HFFc6 (cell line): ENCODE measurements at regions not wholly inside any gene's neighbourhood (a gene's known extent, or its start where the extent isn't known, plus 50 kb on each side); places are given as distances from the start of the nearest gene placed in this dataset.

Experiments used
- DNase-seq: peaks from one replicate; pipeline ENCODE4 v3.0.0-alpha.2; 2018
- H3K27ac Mint-ChIP-seq: 2 replicates; pipeline ENCODE4 v1.8.0; 2020; ENCODE audit warnings: mild to moderate bottlenecking, mixed read lengths
- H3K27me3 Mint-ChIP-seq: 2 replicates; pipeline ENCODE4 v1.8.0; 2021; ENCODE audit warnings: mild to moderate bottlenecking, moderate library complexity, mixed read lengths; ENCODE audit not compliant: insufficient read depth
- H3K36me3 Mint-ChIP-seq: 2 replicates; pipeline ENCODE4 v1.8.0; 2021; ENCODE audit warnings: low read depth, mixed read lengths
- H3K4me1 Mint-ChIP-seq: 2 replicates; pipeline ENCODE4 v1.8.0; 2020; ENCODE audit warnings: low read depth, mixed read lengths
- H3K4me3 Mint-ChIP-seq: 2 replicates; pipeline ENCODE4 v1.8.0; 2020; ENCODE audit warnings: mild to moderate bottlenecking, moderate library complexity, mixed read lengths
- H3K9me3 Mint-ChIP-seq: 2 replicates; pipeline ENCODE4 v1.8.0; 2020; ENCODE audit warnings: mild to moderate bottlenecking, mixed read lengths
- TF ChIP-seq, protein P1 (sequence below): fragments of 200-600 bp; sonication (generic); IDR thresholded peaks from 2 replicates; pipeline ENCODE4 v1.5.0; 2021; ENCODE audit warnings: antibody characterized with exemption, mild to moderate bottlenecking

DNA sequence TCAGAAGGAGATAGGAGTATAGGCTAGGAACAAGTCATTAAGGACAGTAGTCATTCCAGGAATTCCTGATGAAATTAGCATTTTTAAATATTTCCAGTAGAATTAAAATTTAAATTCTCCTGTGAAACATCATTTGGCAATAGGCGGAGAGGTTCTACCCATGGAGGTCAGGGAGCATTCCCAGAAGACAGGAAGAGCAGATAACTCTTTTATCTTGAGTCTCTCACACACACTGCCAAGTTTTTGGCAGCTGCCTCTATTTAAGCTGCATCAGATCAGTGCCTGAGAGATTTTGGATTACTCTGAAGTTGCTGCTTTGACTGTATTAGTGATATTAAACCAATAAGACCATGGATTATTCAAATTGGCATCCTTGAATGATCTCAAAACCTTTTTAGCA is 714.7 kb downstream of the EPHA4 start:
- no peak for DNase-seq
- H3K4me3 Mint-ChIP-seq = no peak overlapping the region
- TF ChIP-seq, protein P1, sequence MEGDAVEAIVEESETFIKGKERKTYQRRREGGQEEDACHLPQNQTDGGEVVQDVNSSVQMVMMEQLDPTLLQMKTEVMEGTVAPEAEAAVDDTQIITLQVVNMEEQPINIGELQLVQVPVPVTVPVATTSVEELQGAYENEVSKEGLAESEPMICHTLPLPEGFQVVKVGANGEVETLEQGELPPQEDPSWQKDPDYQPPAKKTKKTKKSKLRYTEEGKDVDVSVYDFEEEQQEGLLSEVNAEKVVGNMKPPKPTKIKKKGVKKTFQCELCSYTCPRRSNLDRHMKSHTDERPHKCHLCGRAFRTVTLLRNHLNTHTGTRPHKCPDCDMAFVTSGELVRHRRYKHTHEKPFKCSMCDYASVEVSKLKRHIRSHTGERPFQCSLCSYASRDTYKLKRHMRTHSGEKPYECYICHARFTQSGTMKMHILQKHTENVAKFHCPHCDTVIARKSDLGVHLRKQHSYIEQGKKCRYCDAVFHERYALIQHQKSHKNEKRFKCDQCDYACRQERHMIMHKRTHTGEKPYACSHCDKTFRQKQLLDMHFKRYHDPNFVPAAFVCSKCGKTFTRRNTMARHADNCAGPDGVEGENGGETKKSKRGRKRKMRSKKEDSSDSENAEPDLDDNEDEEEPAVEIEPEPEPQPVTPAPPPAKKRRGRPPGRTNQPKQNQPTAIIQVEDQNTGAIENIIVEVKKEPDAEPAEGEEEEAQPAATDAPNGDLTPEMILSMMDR = no peak
- no peaks in the 10 kb centered on the region for H3K27me3 Mint-ChIP-seq
- H3K4me1 Mint-ChIP-seq = peaks cover 5% of the 10 kb centered on the region
- no peaks in the 10 kb centered on the region for H3K36me3 Mint-ChIP-seq
- no peak overlapping the region for H3K27ac Mint-ChIP-seq
- H3K9me3 Mint-ChIP-seq = no peaks in the 10 kb centered on the region; the same call in 1 of the 2 replicates

DNA sequence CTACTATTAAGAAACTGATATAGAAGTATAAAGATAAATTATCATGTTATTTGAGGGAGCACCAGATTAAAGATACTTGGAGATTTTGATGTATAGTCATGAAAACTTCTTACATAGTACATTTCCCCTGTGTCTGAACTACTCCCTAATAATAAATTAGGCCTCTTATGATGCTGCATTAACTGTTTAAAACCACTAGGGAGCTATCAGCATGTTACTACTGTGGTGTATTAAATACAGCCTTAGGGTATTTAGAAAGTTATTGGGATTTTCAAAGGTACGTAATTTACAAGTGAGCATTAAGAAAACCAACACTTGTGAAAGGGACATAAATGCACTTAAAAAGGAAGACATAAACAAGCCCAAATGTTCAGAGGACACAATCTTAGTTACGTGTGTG is 714.0 kb downstream of the EPHA4 start:
- H3K9me3 Mint-ChIP-seq = no peaks in the 10 kb centered on the region; the same call in 1 of the 2 replicates
- H3K27ac Mint-ChIP-seq = no peak overlapping the region
- no peaks in the 10 kb centered on the region; the same call in 1 of the 2 replicates for H3K27me3 Mint-ChIP-seq
- H3K4me1 Mint-ChIP-seq = peaks cover 5% of the 10 kb centered on the region
- TF ChIP-seq, protein P1 = peak; percentile 22; the same call in 1 of the 2 replicates
- no peak for DNase-seq
- no peaks in the 10 kb centered on the region for H3K36me3 Mint-ChIP-seq
- H3K4me3 Mint-ChIP-seq = no peak overlapping the region

GRCh38 chr2:220871909-220872308 is 700.2 kb downstream of the EPHA4 start:
- TF ChIP-seq, protein P1 = no peak
- Mint-ChIP-seq H3K27ac (no peak overlapping the region), H3K9me3 (peaks cover 6% of the 10 kb centered on the region), H3K27me3 (no peaks in the 10 kb centered on the region), H3K4me1 (no peaks in the 10 kb centered on the region), H3K36me3 (no peaks in the 10 kb centered on the region; the same call in 1 of the 2 replicates), H3K4me3 (no peak overlapping the region)
- no peak for DNase-seq

DNA sequence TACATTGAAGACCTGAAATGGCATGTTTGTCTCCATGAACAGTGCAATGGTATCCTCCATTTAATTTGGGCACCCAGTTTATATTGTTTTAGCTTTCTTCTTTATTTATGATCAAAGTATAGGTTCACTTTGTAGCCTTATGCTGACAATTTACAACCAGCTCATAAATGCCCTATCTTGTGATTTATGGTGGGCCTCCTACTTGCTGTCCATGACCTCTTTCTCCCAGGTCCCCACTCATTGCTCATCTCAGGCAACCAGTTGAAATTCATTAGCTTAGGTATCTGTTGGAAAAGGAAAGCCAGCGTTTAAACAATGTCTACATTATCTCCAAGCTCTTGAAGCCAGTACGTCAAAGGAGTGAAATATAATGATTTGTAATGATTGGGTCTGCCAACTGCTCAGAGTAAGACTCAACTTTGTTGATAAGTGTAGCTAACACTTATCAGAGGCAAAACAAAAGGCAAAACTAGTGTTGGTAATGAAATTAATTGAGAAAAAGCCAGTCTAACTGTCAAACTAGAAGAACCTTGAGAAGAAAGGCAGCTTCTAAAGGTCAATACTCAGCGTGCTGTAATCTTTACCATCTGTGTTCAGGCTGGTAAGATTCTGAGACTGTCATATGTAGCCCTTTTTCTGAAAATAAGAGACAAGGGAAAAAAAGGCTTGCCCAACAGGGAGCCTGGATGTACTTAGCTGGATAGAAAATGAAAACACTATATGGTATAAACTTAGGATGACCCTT is 695.9 kb downstream of the EPHA4 start:
- H3K4me1 Mint-ChIP-seq = peaks cover 7% of the 10 kb centered on the region; the same call in 1 of the 2 replicates
- TF ChIP-seq, protein P1 = no peak
- no peaks in the 10 kb centered on the region; the same call in 1 of the 2 replicates for H3K9me3 Mint-ChIP-seq
- no peaks in the 10 kb centered on the region for H3K27me3 Mint-ChIP-seq
- DNase-seq = no peak
- no peak overlapping the region for H3K4me3 Mint-ChIP-seq
- H3K27ac Mint-ChIP-seq = no peak overlapping the region
- no peaks in the 10 kb centered on the region; the same call in 1 of the 2 replicates for H3K36me3 Mint-ChIP-seq

- no peak for DNase-seq
- TF ChIP-seq, protein P1 = no peak
- Mint-ChIP-seq H3K9me3 (no peaks in the 10 kb centered on the region; the same call in 1 of the 2 replicates), H3K4me1 (peaks cover 7% of the 10 kb centered on the region; the same call in 1 of the 2 replicates), H3K27ac (no peak overlapping the region), H3K4me3 (no peak overlapping the region), H3K36me3 (no peaks in the 10 kb centered on the region; the same call in 1 of the 2 replicates), H3K27me3 (no peaks in the 10 kb centered on the region)
Observed at GRCh38 chr2:220877491-220877890, 694.6 kb downstream of the EPHA4 start.
